ENCODE measurements at regions not wholly inside any gene's neighbourhood (a gene's known extent, or its start where the extent isn't known, plus 50 kb on each side); places are given as distances from the start of the nearest gene placed in this dataset.

DNA sequence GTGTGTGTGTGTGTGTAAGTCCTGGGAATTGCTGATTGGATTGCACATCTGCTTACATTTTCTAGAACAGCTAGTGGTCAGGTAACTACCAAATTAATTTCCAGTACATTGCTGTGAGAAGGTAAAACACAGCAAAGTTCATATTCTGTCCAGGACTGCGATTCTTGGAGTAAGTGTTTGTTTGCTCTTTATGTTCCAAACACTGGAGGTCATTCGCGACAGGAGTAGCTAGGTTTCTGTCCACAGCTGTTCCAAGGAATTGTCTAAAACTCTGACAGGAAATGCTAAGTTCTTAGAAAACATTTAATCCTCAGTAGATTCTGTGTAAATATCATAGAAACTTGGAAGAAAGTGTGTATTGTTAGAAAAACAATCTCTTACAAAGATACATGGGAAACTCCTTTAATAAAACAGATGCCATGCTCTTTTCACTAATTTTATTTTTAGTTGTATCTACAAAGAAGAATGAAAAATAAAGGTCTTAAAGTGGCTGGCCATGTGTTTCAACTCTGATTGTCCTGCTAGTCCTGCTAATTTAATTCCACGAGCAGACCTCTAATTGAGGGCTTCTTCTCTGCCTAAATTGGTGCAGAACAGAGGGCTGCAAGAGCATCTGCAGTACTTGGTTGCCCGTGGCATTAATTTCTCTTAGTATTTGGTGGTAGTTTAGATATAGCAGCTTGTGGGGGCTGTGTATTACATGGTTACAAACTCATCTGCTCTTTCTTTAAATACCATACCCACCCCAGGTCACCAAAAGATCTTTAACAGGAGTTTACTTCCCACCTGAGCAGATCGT lies 464.5 kb downstream of the RASEF start:
- TF ChIP-seq, protein P1, sequence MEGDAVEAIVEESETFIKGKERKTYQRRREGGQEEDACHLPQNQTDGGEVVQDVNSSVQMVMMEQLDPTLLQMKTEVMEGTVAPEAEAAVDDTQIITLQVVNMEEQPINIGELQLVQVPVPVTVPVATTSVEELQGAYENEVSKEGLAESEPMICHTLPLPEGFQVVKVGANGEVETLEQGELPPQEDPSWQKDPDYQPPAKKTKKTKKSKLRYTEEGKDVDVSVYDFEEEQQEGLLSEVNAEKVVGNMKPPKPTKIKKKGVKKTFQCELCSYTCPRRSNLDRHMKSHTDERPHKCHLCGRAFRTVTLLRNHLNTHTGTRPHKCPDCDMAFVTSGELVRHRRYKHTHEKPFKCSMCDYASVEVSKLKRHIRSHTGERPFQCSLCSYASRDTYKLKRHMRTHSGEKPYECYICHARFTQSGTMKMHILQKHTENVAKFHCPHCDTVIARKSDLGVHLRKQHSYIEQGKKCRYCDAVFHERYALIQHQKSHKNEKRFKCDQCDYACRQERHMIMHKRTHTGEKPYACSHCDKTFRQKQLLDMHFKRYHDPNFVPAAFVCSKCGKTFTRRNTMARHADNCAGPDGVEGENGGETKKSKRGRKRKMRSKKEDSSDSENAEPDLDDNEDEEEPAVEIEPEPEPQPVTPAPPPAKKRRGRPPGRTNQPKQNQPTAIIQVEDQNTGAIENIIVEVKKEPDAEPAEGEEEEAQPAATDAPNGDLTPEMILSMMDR (IDR thresholded peaks at IDR 0.05) = no peak
- TF ChIP-seq POLR2A (IDR thresholded peaks at IDR 0.05) (no peak), POLR2AphosphoS5 (IDR thresholded peaks at IDR 0.05) (no peak), EP300 (IDR thresholded peaks at IDR 0.05) (no peak)

Measured in suprapubic skin (tissue), 4 donors.